ENCODE measurements at regions not wholly inside any gene's neighbourhood (a gene's known extent, or its start where the extent isn't known, plus 50 kb on each side); places are given as distances from the start of the nearest gene placed in this dataset.

DNA sequence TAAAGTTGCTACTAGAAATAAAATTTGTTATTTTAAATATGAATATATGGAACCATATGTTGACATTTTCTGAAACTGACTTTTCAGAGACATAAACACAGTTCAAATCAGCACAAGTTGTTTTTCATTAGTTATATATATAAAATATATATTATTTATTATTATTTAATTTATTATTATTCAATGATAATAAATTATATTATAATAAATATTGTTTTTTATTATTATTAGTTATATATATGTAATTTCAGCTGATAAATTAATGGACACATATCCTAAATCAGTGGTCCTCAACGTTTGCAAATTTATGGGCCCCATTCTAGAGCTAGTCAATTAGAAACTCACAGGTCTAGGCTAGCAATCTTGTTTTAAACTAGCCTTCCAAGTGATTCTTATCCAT, 809.3 kb downstream of the C4orf33 start:
- TF ChIP-seq, protein P1, sequence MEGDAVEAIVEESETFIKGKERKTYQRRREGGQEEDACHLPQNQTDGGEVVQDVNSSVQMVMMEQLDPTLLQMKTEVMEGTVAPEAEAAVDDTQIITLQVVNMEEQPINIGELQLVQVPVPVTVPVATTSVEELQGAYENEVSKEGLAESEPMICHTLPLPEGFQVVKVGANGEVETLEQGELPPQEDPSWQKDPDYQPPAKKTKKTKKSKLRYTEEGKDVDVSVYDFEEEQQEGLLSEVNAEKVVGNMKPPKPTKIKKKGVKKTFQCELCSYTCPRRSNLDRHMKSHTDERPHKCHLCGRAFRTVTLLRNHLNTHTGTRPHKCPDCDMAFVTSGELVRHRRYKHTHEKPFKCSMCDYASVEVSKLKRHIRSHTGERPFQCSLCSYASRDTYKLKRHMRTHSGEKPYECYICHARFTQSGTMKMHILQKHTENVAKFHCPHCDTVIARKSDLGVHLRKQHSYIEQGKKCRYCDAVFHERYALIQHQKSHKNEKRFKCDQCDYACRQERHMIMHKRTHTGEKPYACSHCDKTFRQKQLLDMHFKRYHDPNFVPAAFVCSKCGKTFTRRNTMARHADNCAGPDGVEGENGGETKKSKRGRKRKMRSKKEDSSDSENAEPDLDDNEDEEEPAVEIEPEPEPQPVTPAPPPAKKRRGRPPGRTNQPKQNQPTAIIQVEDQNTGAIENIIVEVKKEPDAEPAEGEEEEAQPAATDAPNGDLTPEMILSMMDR (conservative IDR thresholded peaks at IDR 0.05; ENCODE audit: low read depth, low read length): no peak
- TF ChIP-seq CHD1 (IDR thresholded peaks at IDR 0.05; ENCODE audit: low read depth, low read length) (no peak), POLR2A (IDR thresholded peaks at IDR 0.05; ENCODE audit: low read depth, low read length) (no peak), CEBPB (IDR thresholded peaks at IDR 0.05; ENCODE audit: low read depth, low read length) (no peak)
- TF ChIP-seq, protein P2, sequence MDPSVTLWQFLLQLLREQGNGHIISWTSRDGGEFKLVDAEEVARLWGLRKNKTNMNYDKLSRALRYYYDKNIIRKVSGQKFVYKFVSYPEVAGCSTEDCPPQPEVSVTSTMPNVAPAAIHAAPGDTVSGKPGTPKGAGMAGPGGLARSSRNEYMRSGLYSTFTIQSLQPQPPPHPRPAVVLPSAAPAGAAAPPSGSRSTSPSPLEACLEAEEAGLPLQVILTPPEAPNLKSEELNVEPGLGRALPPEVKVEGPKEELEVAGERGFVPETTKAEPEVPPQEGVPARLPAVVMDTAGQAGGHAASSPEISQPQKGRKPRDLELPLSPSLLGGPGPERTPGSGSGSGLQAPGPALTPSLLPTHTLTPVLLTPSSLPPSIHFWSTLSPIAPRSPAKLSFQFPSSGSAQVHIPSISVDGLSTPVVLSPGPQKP (IDR thresholded peaks at IDR 0.05; ENCODE audit: borderline replicate concordance, low read depth, low read length): no peak

All from IMR-90 (cell line).